Parathyroid adenoma (tissue), 2 donors: ENCODE measurements at regions not wholly inside any gene's neighbourhood (a gene's known extent, or its start where the extent isn't known, plus 50 kb on each side); places are given as distances from the start of the nearest gene placed in this dataset.

Source experiments
- H2AFZ ChIP-seq: fragments of 300-600 bp; sonication (generic); one replicate; pipeline ENCODE4 v1.7.0; 2017; ENCODE audit warnings: antibody characterized with exemption, mild to moderate bottlenecking
- H3K27ac ChIP-seq: fragments of 300-600 bp; sonication (generic); one replicate; pipeline ENCODE4 v1.7.0; 2017
- H3K27me3 ChIP-seq: fragments of 300-600 bp; sonication (generic); one replicate; pipeline ENCODE4 v1.7.0; 2017; ENCODE audit warnings: low read length; ENCODE audit not compliant: control insufficient read depth, insufficient read depth
- H3K36me3 ChIP-seq: fragments of 300-600 bp; sonication (generic); one replicate; pipeline ENCODE4 v1.7.0; 2017; ENCODE audit warnings: low read length; ENCODE audit not compliant: control insufficient read depth, insufficient read depth
- H3K4me1 ChIP-seq: fragments of 300-600 bp; sonication (generic); one replicate; pipeline ENCODE4 v1.7.0; 2017; ENCODE audit warnings: control low read depth
- H3K4me2 ChIP-seq: fragments of 300-600 bp; sonication (generic); one replicate; pipeline ENCODE4 v1.7.0; 2017; ENCODE audit warnings: low read length
- H3K4me3 ChIP-seq: fragments of 300-600 bp; sonication (generic); one replicate; pipeline ENCODE4 v1.7.0; 2017; ENCODE audit warnings: low read depth, low read length
- H3K79me2 ChIP-seq: fragments of 300-600 bp; sonication (generic); one replicate; pipeline ENCODE4 v1.7.0; 2017; ENCODE audit warnings: control low read depth
- H3K9ac ChIP-seq: fragments of 300-600 bp; sonication (generic); one replicate; pipeline ENCODE4 v1.7.0; 2017; ENCODE audit warnings: mild to moderate bottlenecking
- H3K9me3 ChIP-seq: fragments of 300-600 bp; sonication (generic); one replicate; pipeline ENCODE4 v1.7.0; 2017; ENCODE audit warnings: low read length; ENCODE audit not compliant: control insufficient read depth
- TF ChIP-seq, protein P1 (sequence below): fragments of 300-600 bp; sonication (generic); IDR thresholded peaks from one replicate; pipeline ENCODE4 v1.7.0; 2017; ENCODE audit warnings: antibody characterized with exemption, mild to moderate bottlenecking
- donor health status: primary hyperparathyroidism.

DNA sequence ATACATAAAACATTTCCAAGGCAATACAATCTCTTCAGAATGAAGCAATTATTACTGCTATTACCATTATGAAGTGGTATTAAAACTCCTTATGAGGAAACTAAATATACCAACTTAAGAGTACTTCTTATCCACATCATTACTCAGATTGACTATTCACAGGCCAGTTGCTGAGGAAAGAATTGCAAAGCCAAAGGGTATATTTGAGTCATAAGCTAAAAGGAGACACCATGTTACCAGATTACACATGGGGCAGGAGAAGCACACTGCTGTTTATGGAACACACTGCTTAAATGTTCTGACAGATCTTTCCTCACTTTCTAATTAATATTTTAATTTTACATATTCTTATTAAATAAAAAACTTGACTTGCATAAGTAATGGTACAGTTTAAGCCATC, 1726.4 kb upstream of the NUDT12 start:
- no peak overlapping the region for H3K4me2 ChIP-seq
- H3K9ac ChIP-seq: no peak overlapping the region
- H3K27me3 ChIP-seq: no peaks in the 10 kb centered on the region
- H3K79me2 ChIP-seq: no peaks in the 10 kb centered on the region
- no peaks in the 10 kb centered on the region for H3K36me3 ChIP-seq
- no peak overlapping the region for H3K4me3 ChIP-seq
- TF ChIP-seq, protein P1, sequence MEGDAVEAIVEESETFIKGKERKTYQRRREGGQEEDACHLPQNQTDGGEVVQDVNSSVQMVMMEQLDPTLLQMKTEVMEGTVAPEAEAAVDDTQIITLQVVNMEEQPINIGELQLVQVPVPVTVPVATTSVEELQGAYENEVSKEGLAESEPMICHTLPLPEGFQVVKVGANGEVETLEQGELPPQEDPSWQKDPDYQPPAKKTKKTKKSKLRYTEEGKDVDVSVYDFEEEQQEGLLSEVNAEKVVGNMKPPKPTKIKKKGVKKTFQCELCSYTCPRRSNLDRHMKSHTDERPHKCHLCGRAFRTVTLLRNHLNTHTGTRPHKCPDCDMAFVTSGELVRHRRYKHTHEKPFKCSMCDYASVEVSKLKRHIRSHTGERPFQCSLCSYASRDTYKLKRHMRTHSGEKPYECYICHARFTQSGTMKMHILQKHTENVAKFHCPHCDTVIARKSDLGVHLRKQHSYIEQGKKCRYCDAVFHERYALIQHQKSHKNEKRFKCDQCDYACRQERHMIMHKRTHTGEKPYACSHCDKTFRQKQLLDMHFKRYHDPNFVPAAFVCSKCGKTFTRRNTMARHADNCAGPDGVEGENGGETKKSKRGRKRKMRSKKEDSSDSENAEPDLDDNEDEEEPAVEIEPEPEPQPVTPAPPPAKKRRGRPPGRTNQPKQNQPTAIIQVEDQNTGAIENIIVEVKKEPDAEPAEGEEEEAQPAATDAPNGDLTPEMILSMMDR: no peak
- H3K4me1 ChIP-seq: no peaks in the 10 kb centered on the region
- no peak overlapping the region for H2AFZ ChIP-seq
- H3K9me3 ChIP-seq: no peaks in the 10 kb centered on the region
- H3K27ac ChIP-seq: no peak overlapping the region

DNA sequence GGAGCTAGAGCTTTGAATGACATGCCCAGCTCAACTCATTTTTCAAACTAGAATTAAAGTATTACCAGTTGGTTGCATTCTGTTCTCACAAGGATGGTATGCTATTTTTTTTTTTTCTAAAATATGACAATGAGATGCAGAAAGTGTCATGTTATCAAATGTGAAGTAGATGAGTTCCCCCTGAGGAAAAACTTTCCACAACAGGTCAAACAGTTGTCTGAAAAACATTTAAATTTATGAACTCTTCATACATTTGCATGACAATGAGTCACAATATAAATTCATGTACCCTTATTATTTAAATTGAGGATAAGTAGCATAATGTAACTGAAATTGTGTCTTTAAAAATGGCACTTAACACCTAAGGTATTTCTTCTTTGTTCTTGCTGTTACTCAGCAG, 1720.5 kb upstream of the NUDT12 start:
- H3K36me3 ChIP-seq: no peaks in the 10 kb centered on the region
- no peaks in the 10 kb centered on the region for H3K79me2 ChIP-seq
- no peak overlapping the region for H3K4me3 ChIP-seq
- H3K4me1 ChIP-seq: no peaks in the 10 kb centered on the region
- TF ChIP-seq, protein P1: no peak
- no peak overlapping the region for H3K4me2 ChIP-seq
- H3K27ac ChIP-seq: no peak overlapping the region
- H3K27me3 ChIP-seq: no peaks in the 10 kb centered on the region
- no peaks in the 10 kb centered on the region for H3K9me3 ChIP-seq
- H3K9ac ChIP-seq: no peak overlapping the region
- H2AFZ ChIP-seq: no peak overlapping the region

DNA sequence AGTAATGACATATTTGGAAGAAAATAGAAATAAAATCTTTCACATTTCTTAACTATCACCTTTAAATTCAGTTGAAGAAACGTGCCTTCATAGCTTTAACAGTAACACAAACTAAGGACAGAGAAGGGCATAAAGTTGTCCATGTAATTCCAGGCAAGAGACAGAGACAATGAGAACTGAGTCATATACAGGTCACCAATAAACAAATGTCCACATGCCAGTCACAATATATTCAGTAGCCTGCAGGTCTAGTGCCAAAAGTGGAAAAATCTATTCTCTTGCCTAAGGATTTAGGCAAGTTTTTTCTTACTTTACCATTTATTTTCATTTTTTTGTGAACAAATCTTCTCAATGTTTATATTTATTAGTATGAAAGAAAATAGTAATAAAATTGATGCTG, 1711.5 kb upstream of the NUDT12 start:
- Histone ChIP-seq H3K27ac (no peak overlapping the region), H3K4me3 (no peak overlapping the region), H3K9ac (no peak overlapping the region), H3K9me3 (no peaks in the 10 kb centered on the region), H2AFZ (no peak overlapping the region), H3K4me2 (no peak overlapping the region), H3K27me3 (no peaks in the 10 kb centered on the region), H3K4me1 (no peaks in the 10 kb centered on the region), H3K36me3 (no peaks in the 10 kb centered on the region), H3K79me2 (no peaks in the 10 kb centered on the region)
- TF ChIP-seq, protein P1: no peak

DNA sequence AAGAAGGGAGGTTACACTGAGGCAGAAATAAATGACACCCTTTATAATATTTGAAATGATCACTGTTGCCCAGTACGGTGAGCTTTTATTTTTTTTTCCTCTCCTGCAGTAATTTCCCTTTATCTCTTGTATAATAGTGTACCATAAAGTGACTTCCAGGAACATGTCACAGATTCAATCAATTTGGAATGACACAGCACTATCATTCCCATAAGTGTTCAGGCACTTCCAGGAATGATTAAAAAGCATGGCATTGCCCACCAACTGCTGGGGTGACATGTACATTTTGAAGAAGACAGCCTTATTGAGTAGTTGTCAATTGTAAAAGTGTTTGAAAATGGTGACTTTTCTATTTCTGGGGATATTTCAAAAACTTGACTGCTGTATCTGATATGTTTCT, 1700.9 kb upstream of the NUDT12 start:
- TF ChIP-seq, protein P1: no peak
- no peak overlapping the region for H3K4me2 ChIP-seq
- no peaks in the 10 kb centered on the region for H3K9me3 ChIP-seq
- no peaks in the 10 kb centered on the region for H3K4me1 ChIP-seq
- H3K9ac ChIP-seq: no peak overlapping the region
- no peak overlapping the region for H3K4me3 ChIP-seq
- no peaks in the 10 kb centered on the region for H3K27me3 ChIP-seq
- H3K36me3 ChIP-seq: no peaks in the 10 kb centered on the region
- H3K27ac ChIP-seq: no peak overlapping the region
- H2AFZ ChIP-seq: no peak overlapping the region
- no peaks in the 10 kb centered on the region for H3K79me2 ChIP-seq

DNA sequence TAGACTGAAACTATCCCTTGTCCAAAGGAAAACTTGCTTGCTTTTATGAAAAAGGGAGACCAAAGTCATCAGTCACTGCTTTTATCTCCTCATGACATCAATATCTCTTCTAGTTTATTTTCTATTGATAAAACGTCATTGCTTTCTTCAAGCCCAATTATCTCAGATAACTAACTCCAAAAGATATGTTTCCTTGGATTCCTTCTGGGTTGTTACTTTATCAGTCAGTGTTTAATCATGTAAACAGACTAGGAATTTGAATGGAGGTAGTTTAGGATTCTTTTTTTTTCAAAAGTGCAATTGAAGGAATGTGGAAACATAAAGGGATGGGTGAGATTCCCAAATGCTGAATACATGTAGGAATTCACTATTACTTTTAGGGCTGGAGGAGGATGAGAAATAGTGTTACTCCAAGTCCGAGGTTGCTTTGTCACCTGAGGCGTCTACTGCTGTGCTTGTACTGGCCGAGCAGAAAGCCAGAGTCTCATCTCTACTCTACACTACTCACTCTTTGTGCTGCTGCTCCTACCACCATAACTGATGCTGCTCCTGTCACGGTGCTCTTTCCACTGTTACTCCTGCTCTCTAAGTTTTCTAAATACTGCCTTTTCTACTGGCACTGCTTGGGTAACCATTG, 1697.1 kb upstream of the NUDT12 start:
- Histone ChIP-seq H3K9ac (no peak overlapping the region), H3K4me2 (no peak overlapping the region), H3K79me2 (no peaks in the 10 kb centered on the region), H3K9me3 (no peaks in the 10 kb centered on the region), H3K27ac (no peak overlapping the region), H2AFZ (peak overlapping the region; percentile 45), H3K36me3 (peaks cover 2% of the 10 kb centered on the region), H3K4me3 (no peak overlapping the region), H3K4me1 (no peaks in the 10 kb centered on the region), H3K27me3 (no peaks in the 10 kb centered on the region)
- TF ChIP-seq, protein P1: no peak
